ENCODE measurements at regions not wholly inside any gene's neighbourhood (a gene's known extent, or its start where the extent isn't known, plus 50 kb on each side); places are given as distances from the start of the nearest gene placed in this dataset.

- Histone ChIP-seq H3K27ac (no peak overlapping the region), H3K4me1 (no peaks in the 10 kb centered on the region), H3K9me3 (no peaks in the 10 kb centered on the region), H3K36me3 (no peaks in the 10 kb centered on the region), H3K4me3 (no peak overlapping the region), H3K27me3 (no peaks in the 10 kb centered on the region)
- TF ChIP-seq, protein P1, sequence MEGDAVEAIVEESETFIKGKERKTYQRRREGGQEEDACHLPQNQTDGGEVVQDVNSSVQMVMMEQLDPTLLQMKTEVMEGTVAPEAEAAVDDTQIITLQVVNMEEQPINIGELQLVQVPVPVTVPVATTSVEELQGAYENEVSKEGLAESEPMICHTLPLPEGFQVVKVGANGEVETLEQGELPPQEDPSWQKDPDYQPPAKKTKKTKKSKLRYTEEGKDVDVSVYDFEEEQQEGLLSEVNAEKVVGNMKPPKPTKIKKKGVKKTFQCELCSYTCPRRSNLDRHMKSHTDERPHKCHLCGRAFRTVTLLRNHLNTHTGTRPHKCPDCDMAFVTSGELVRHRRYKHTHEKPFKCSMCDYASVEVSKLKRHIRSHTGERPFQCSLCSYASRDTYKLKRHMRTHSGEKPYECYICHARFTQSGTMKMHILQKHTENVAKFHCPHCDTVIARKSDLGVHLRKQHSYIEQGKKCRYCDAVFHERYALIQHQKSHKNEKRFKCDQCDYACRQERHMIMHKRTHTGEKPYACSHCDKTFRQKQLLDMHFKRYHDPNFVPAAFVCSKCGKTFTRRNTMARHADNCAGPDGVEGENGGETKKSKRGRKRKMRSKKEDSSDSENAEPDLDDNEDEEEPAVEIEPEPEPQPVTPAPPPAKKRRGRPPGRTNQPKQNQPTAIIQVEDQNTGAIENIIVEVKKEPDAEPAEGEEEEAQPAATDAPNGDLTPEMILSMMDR (IDR thresholded peaks at IDR 0.05 in 4 of 5, conservative IDR thresholded peaks at IDR 0.05 in 1 of 5) = no peak
- TF ChIP-seq POLR2A (IDR thresholded peaks at IDR 0.05) = no peak
- ATAC-seq = no peak
- no peak for DNase-seq
- in situ Hi-C loops (cut with MboI; ENCODE audit: low sequenced_read_pairs in 4 of 4) = no loop called here
- intact Hi-C loops (cut with DNase I; ENCODE audit: low total_unique reads) = no loop called here
Measured at GRCh38 chr3:27848826-27849225, 126.7 kb upstream of the EOMES start.

DNA sequence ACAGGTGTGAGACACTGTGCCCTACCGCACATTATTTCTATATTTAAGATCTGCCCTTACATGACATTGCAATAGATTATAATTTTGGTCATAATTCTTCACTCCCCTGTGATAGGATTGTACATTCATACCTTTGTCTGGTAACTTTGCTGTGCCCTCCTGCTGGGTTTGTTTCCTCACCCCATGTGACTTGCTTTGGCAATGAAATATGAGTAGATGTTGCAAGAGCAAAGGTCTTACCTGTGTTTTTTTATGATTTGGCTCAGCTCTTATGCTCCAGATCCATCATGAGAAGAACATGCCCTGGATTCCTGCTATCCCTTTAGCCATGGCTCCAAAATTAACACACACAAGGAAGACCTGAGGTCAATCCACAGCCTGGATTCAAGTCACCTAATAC lies 137.7 kb upstream of the EOMES start:
- TF ChIP-seq, protein P1 (IDR thresholded peaks at IDR 0.05 in 4 of 5, conservative IDR thresholded peaks at IDR 0.05 in 1 of 5) = no peak
- TF ChIP-seq POLR2A (IDR thresholded peaks at IDR 0.05) = no peak
- DNase-seq (no peak), ATAC-seq (no peak)
- Histone ChIP-seq H3K9me3 (no peaks in the 10 kb centered on the region), H3K36me3 (no peaks in the 10 kb centered on the region), H3K4me3 (no peak overlapping the region), H3K27me3 (no peaks in the 10 kb centered on the region), H3K4me1 (no peaks in the 10 kb centered on the region), H3K27ac (no peak overlapping the region)
- in situ Hi-C loops (cut with MboI; ENCODE audit: low sequenced_read_pairs in 4 of 4) = no loop called here
- intact Hi-C loops (cut with DNase I; ENCODE audit: low total_unique reads) = no loop called here

DNA sequence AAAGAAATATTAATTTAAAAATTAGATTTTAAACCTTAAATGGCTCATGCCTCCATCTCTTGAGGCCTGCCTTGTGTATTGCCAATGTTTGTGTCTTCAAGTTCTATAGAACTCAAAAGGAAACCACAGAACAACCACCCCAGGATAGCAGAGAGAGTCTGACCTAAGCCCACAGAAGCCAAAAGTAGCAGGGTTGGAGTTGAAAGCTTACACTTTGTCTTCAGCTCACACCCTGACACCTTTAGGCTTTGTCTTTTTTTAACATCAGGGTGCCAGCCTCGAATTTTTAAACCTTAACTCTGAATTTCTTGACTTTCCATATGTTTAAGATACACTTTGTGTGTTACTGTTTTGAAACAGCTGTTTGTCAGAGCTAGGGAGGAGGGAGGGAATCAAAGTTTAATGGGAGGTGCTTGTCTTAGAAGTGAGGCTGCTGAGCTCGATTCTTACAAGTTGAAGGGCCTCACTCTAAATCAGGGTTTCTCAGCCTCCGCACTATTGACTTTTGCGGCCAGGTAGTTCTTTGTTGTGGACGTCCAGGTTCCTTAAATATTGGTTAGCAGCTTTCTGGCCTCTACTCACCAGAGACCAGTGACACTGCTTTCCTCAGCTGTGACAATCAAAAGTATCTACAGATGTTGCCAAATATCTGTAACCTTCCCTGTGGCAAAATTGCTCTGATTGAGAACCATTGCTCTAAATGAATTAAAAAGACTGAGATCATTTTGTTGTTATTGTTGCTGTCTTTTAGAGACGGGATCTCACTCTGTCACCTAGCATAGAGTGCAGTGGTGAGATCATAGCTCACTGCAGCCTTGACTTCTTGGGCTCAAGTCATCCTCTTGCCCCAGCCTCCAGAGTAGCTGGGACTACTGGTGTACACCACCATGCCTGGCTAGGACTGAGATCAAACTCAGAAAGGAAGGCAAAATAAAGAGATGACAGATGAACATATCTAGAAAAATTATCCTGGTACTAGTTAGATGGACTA lies 139.2 kb upstream of the EOMES start:
- Histone ChIP-seq H3K9me3 (no peaks in the 10 kb centered on the region), H3K27me3 (no peaks in the 10 kb centered on the region), H3K36me3 (no peaks in the 10 kb centered on the region), H3K27ac (no peak overlapping the region), H3K4me1 (no peaks in the 10 kb centered on the region), H3K4me3 (no peak overlapping the region)
- no peak for ATAC-seq
- intact Hi-C loops (cut with DNase I; ENCODE audit: low total_unique reads) = no loop called here
- DNase-seq = no peak
- no peak for TF ChIP-seq POLR2A (IDR thresholded peaks at IDR 0.05)
- TF ChIP-seq, protein P1 (IDR thresholded peaks at IDR 0.05 in 4 of 5, conservative IDR thresholded peaks at IDR 0.05 in 1 of 5) = no peak
- in situ Hi-C loops (cut with MboI; ENCODE audit: low sequenced_read_pairs in 4 of 4) = no loop called here

GRCh38 chr3:27865731-27866130 lies 143.6 kb upstream of the EOMES start:
- no peaks in the 10 kb centered on the region for H3K36me3 ChIP-seq
- no peak overlapping the region for H3K27ac ChIP-seq
- ATAC-seq (no peak), DNase-seq (no peak)
- intact Hi-C loops (cut with DNase I; ENCODE audit: low total_unique reads) = no loop called here
- no peaks in the 10 kb centered on the region for H3K4me1 ChIP-seq
- H3K9me3 ChIP-seq = no peaks in the 10 kb centered on the region
- no peak for TF ChIP-seq POLR2A (IDR thresholded peaks at IDR 0.05)
- TF ChIP-seq, protein P1 (IDR thresholded peaks at IDR 0.05 in 4 of 5, conservative IDR thresholded peaks at IDR 0.05 in 1 of 5) = no peak
- no peaks in the 10 kb centered on the region for H3K27me3 ChIP-seq
- H3K4me3 ChIP-seq = no peak overlapping the region
- in situ Hi-C loops (cut with MboI; ENCODE audit: low sequenced_read_pairs in 4 of 4) = no loop called here

All from gastrocnemius medialis (tissue), 4 donors.